ENCODE measurements at regions not wholly inside any gene's neighbourhood (a gene's known extent, or its start where the extent isn't known, plus 50 kb on each side); places are given as distances from the start of the nearest gene placed in this dataset.
"Not testable (repeated sequence)": the region's sequence is repeated elsewhere in the genome, so short reads cannot be mapped to it uniquely, and the experiment has no call there.

DNA sequence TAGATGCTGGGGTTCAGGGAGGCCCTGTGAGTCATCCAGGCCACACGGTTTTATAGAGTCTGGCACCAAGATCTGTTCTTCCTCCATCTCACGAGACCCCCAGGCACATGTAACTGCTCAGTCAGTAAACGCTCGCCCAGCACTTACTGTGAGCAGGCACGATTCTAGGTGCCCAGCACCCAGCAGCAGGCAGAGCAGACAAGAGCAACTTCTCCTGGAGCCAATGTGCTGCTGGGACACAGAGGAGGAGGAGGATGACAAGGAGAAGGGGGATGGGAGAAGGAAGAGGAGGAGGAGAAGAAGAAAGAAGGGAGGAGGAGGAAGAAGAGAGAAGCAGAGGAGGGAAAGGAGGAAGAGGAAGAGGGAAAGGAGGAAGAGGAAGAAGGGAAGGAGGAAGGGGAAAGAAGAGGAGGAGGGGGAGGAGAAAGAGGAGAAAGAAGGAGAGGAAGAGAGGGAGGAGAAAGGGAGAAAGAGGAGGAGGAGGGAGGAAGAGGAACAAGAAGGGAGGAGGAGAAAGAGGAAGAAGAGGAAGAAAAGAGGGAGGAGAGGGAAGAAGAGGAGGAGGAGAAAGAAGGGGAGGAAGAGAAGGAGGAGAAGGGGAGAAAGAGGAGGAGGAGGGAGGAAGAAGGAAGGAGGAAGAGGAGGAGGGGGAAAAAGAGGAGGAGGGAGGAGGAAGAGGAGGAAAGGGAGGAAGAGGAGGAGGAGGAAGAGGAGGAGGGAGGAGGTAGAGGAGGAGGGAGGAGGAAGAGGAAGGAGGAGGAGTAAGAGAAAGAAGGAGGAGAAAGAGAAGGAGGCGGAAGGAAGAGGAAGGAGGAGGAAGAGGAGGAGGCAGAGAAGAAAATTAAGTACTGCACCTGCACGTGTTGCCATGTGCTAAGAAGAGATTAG lies 77.6 kb upstream of the RTL6 start:
- DNase-seq (ENCODE audit: low read depth) = no peak

DNA sequence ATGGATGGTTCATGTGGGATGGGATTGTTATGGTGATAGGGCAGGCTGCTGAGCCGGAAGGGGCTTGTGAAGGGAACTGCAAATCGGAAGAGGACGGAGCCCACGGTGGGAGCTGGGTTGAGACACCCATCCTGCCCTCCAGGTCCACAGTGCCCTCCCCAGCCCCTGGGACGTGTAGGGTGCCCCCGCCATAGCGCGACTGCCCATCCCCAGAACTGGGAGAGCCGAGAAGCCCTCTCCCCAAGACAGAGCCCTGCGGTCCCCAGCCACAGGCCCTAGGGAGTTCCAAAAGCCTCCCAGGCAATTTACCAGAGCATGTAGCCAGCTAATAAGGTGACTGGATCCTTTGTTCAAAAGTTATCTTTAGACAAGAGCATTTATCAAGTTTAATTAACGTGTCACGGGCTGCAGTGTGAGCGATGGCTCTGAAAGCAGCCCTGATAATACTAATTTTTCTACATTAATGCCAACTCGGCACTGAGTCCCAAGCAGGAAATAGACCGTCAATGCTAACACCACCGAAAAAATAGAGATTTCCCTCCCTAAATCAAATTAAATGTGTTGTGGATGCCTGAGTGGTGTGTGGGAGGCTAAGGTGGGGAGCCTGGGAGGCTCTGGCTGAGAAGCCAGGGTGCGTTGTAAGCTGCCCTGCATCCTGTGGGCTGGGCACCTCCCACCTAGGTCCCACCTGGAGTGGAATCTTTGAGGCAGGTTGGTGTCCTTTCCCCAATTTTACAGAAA lies 76.8 kb upstream of the RTL6 start:
- DNase-seq (ENCODE audit: low read depth) = no peak

DNA sequence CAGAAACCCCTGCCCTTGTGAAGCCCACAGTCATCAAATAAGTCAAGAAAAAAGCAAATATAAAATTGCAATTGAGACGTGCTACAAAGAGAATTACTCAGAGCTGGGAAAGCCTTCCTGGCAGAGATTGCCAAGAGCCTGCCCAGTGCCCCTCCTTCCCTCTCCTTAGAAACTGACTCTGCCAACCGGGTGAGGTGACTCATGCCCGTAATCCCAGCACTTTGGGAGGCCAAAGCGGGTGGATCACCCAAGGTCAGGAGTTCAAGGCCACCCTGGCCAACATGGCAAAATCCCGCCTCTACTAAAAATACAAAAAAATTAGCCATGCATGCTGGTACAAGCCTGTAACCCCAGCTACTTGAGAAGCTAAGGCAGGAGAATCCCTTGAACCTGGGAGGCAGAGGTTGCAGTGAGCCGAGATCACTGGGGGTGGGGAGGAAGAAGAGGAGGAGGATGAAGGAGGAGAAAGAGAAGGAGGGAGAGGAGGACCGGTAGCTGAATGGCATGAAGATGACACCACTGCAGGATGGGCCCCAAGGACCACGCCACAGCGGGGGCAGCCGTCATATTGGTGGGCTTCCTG lies 76.1 kb upstream of the RTL6 start:
- no peak for DNase-seq (ENCODE audit: low read depth)

DNA sequence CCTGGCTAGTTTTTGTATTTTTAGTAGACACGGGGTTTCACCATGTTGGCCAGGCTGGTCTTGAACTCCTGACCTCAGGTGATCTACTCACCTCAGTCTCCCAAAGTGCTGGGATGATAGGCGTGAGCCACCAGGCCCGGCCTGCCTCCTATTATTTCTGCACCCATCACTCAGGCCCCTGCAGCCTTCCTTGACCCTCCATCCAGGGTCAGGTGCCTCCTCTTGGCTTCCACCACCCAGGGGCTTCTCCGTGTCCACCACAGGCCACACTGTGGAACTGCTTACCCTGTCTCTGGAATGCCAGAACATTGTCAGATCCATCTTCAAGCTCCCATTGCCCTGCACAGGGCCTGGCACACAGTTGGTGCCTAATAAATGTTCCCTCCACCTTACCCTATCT lies 75.4 kb upstream of the RTL6 start:
- DNase-seq (ENCODE audit: low read depth) = no peak

DNA sequence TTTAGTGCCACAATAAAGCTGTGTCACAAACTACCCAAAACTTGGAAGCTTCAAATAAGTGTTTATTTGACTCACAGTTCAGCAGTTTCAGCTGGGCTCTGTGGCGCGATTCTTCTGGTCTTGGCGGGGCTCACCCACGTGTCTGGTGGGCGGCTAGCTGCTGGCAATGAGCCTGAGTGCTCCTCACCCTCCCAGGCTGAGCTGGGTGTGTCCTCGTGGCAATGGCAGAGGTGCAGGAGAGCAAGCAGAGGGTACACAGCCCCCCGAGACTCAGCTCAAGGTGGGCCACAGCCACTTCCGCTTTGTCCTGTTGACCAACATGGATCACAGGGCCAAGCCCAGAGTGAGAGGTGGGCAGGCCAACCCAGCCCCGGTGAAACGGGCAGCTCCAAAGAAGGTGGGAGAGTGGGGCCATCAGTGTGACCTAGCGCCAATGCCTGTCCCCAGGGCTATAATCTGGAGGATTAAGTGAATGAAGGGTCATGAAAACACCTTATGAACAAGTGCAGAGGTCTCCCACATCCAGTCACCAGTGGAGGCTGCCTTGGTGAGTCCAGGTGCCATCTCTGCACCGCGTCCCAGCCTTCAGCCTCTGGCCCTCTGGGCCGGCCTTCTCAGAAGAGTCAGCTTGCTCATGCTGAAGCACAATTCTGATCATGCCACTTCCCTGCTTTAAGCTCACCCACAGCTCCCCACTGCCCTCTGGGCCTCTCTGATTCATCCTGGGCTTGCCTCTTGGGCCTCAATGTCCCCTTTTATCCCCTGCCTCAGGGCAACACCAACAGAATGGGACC lies 74.6 kb upstream of the RTL6 start:
- no peak for DNase-seq (ENCODE audit: low read depth)

DNA sequence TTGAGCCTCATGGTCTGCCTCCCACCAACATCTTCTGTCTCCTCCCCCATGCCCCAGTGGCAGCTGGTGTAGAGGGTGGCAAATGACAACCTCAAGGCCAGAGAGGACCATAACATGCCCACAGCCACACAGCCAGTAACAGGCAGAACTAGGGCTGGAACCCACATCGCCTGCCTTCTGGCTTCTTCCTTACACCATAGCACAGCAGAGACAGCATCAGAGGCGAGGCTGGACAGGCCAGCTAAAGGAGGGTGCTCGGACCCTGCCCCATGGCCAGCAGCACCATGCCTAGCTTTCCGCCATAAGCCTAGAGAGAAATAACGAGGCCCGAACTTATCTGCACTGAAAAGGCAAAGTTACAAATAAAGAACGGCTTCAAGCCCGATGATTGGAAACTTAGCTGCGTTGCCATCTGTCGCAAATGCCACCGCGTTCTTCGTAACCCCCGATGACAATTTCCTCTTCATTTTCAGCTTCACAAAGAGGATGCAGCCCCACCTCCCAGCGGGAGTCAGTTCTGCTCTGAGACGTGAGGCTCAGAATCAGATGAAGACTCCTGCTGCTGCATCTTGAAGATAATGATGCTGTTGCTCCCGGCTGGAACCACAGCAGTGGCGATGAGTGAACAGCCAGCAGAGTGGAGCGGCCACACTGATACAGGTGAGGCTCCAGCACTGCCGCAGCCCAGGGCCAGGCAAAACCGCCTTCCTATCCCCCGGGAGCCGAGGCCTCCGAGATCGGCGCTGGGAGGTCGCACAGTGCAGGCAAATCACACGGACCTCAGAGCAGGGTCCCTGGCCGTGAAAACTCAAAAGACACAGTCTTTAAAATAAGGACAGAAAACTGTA lies 73.8 kb upstream of the RTL6 start:
- DNase-seq (ENCODE audit: low read depth) = no peak

DNA sequence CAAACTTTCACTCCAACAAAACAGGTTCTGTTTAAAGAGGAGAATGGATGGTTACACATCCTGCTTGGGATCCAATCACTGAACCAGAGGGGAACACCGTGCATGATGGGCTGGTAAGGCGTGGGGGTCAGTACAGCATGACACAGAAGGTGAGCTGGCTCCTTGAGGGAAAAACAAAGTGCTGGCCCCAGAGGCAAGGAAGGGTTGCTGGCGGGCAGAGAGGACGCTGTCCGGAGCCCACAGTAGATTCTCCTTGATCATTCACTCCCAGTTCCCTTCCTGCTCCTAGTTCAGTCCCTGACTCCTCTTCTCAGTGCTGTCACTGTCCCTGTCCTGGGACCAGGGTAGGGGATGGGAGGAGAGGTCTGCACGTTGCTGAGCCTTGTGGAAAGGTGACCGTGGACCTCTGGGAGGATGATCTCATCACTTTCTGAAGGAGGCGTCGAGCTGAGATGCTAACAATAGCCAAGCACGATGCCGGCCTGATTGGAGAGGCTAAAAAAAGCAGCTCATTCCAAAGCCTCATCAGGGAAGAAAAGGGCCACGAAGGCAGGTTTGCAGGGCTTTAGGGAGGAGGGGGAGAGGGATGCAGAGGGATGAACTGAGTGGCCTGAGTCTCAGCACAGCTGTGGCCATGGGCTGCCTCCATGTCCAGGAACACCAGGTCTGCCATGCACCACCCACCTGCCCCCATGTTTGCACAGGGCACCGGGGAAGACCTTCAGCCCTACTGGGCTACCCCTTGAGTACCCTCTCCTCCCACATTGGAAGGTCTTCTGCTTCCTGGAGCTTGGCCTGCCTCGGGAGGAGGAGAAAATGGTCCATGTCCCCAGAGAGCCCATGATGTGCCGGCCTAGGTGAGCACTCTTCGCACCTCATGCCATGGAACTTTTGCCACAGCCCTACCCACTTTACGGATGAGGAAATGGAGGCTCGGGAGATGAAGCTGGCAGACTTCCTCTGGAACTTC lies 72.7 kb upstream of the RTL6 start:
- DNase-seq (ENCODE audit: low read depth) = no peak

DNA sequence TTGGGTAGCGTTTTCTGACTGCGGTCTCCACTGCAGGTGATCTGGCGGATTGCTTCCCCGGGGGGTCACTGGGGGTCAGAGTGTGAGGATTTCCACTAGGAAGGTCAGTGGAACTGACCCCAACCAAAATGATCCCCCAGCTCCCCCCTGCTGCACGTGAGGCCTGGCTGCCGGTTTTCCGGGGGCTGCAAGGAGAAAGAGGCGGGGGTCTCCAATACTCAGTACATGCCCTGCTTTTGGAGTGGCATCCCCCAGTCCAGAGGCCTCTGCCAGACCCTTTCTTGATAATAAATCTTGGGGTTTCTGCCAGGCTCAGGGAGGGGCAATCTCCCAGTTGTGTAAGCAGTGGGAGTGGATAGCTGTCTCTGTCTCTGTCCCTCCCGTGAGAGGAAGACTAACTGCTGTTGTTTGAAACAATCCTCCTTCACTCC lies 71.5 kb upstream of the RTL6 start:
- no peak for DNase-seq (ENCODE audit: low read depth)

DNA sequence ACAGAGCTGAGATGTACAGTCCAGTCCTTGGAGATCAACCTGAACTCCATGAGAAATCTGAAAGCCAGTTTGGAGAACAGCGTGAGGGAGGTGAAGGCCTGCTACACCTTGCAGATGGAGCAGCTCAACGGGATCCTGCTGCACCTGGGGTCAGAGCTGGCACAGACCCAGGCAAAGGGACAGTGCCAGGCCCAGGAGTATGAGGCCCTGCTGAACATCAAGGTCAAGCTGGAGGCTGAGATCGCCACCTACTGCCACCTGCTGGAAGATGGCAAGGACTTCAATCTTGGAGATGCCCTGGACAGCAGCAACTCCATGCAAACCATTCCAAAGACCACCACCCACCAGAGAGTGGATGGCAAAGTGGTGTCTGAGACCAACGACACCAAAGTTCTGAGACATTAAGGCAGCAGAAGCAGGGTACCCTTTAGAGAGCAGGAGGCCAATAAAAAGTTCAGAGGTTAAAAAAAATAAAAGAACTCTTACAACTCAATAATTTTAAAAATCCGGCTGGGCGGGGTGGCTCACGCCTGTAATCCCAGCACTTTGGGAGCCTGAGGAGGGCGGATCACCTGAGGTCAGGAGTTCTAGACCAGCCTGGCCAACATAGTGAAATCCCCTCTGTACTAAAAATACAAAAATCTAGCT lies 69.9 kb upstream of the RTL6 start:
- peak; percentile 22 for DNase-seq (ENCODE audit: low read depth)

DNA sequence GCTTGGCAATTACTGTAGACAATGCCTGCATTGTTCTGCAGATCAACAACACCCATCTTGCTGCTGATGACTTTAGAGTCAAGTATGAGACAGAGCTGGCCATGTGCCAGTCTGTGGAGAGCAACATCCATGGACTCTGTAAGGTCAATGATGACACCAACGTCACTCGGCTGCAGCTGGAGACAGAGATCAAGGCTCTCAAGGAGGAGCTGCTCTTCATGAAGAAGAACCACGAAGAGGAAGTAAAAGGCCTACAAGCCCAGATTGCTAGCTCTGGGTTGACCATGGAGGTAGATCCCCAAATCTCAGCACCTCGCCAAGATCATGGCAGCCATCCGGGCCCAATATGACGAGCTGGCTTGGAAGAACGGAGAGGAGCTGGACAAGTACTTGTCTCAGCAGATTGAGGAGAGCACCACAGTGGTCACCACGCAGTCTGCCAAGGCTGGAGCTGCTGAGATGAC lies 69.4 kb upstream of the RTL6 start:
- DNase-seq (ENCODE audit: low read depth) = not testable (repeated sequence)

DNA sequence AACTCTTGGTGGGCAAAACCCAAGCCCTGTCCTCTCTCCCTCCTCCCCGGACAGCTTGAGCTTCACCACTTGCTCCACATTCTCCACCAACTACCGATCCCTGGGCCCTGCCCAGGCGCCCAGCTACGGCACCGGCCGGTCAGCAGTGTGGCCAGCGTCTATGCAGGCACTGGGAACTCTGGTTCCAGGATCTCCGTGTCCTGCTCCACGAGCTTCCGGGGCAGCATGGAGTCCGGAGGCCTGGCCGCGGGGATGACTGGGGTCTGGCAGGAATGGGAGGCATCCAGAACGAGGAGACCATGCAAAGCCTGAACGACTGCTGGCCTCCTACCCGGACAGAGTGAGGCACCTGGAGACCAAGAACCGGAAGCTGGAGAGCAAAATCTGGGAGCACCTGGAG lies 68.9 kb upstream of the RTL6 start:
- DNase-seq (ENCODE audit: low read depth) = no peak

DNA sequence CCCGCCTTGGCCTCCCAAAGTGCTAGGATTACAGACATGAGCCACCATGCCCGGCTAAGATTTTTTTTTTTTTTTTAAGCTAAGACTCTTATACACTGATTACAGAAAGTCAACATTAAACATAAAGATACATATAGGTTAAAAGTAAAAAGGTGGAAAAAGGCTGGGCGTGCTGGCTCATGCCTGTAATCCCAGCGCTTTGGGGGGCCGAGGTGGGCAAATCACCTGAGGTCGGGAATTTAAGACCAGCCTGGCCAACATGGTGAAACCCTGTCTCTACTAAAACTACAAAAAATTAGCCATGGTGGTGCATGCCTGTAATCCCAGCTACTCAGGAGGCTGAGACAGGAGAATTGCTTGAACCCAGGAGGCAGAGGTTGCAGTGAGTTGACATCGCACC lies 64.6 kb upstream of the RTL6 start:
- not testable (repeated sequence) for DNase-seq (ENCODE audit: low read depth)

DNA sequence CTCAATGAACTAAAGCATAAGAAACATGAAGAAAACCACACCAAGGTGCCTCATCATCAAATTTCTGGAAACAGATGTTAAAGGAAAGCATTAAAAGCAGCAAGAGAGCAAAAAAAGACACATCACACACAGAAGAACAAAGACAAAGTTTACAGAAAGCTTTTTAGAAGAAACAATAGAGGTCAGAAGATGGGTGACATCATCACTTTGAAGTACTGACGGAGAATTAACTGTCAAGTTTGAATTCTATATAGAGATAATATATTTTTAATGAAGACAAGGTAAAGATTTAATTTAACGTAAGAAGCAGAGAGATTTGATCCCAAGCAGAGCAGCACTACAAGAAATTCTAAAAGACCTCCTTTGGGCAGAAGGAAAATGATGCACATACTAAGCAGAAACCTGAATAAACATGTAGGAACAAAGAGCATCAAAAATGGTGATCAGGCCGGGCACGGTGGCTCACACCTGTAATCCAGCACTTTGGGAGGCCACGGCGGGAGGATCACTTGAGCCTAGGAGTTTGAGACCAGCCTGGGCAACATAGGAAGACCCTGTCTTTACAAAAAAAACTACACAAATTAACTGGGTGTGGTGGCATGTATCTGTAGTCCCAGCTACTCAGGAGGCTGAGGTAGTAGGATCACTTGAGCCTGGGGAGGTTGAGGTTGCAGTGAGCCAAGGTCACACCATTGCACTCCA lies 63.3 kb upstream of the RTL6 start:
- no peak for DNase-seq (ENCODE audit: low read depth)

DNA sequence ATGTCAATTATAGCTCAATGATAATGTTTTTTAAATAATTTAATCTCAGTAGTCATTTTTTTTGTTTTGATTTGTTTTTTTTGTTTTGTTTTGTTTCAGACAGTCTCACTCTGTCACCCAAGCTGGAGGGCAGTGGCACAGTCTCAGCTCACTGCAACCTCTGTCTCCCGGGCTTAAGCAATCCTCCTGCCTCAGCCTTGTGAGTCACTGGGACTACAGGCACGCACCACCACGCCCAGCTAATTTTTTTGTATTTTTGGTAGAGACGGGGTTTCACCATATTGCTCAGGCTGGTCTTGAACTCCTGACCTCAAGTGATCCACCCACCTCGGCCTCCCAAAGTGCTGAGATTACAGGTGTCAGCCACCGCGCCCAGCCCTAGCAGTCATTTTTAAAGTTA lies 60.6 kb upstream of the RTL6 start:
- DNase-seq (ENCODE audit: low read depth) = not testable (repeated sequence)

DNA sequence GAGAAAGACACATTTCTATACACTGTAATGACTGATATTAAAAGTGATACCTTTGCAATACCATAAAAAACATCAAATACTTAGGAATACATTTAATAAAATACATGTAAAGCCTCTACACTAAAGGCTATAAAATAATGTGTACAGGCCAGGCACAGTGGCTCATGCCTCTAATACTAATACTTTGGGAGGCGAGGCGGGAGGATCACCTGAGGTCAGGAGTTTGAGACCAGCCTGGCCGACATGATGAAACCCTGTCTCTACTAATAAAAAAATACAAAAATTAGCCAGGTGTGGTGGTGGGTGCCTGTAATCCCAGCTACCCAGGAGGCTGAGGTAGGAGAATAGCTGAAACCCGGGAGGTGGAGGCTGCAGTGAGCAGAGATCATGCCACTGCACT lies 59.8 kb upstream of the RTL6 start:
- not testable (repeated sequence) for DNase-seq (ENCODE audit: low read depth)

DNA sequence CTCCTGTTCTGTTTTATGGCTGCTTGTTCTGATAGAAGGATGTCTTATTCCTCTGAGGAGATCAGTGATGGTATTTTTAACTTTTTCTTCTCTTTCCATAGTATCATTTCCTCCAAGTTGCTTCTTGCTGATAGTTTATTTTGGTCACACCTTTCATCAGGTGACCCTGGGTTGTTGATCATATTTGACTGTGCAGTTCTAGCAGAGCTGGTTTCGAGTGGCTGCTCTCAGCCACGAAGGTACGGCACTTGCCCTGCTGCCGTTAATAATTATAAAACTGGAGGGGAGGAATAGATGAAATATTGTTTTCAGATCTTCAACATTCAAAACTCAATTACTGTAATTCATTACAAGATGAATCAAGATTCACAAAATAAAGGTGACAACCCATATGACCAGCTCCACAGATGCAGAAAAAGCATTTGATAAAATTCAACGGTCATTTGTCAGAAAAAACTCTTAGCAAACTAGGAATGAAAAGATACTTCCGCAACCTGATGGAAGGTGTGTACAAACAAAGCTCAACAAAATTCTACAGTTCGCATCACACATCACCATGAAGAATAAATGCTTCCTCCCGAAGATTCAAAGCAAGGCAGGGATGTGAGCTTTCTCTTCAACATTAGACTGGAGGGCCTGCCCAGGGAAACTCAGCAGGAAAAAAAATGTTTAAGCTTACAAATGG lies 59.2 kb upstream of the RTL6 start:
- no peak for DNase-seq (ENCODE audit: low read depth)

DNA sequence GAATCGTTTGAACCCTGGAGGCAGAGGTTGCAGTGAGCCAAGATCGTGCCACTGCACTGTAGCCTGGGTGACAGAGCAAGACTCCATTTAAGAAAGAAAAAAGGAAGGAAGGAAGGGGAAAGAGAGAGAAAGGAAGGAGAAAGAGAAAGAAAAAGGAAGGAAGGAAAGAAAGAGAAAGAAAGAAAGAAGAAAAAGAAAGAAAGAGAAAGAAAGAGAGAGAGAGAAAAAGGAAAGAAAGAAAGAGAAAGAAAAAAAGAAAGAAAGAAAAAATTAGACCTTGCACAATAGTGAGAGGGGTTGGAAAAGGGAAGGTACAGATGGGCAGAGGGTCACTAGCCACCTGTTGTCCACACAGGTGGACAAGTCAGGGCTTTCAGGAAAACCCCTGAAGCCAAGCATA lies 57.6 kb upstream of the RTL6 start:
- DNase-seq (ENCODE audit: low read depth) = no peak

DNA sequence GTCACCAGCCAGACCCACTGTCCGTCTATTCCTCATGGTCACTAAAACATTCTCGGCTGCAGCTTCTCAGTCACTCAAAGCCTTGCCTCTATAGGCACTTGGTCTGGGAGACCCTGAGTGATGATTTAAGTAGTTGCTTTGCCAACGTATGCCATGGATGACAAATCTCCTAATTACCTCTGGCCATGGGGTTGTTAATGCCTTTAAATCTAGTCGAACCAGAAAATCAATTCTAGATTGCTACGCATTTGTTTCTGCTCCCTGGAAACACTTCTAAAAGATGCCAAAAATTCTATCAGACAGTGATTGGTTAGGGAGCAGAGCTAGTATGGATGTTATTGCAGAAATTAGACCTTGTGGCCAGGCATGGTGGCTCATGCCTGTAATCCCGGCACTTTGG lies 57.0 kb upstream of the RTL6 start:
- DNase-seq (ENCODE audit: low read depth) = no peak
